ENCODE measurements at regions not wholly inside any gene's neighbourhood (a gene's known extent, or its start where the extent isn't known, plus 50 kb on each side); places are given as distances from the start of the nearest gene placed in this dataset.

- no TSS peak for BruUV-seq (replicated peaks)
- Histone ChIP-seq H3K4me1 (ENCODE audit: insufficient read depth, low read length) (no peaks in the 10 kb centered on the region), H3K4me2 (ENCODE audit: low read depth, low read length) (no peak overlapping the region), H3K9ac (ENCODE audit: insufficient read depth, low read depth, low read length) (no peak overlapping the region), H3K27me3 (ENCODE audit: control insufficient read depth in 1 of 2, insufficient read depth in 2 of 2, low read length in 2 of 2) (0 out of 5 replicates have a peak, but pooled peaks cover 0 to 5% of the 10 kb centered on the region in 2 experiments), H3K36me3 (replicated peaks in 1 of 2; ENCODE audit: control insufficient read depth in 1 of 2, insufficient read depth in 2 of 2, low read length in 2 of 2) (no peaks in the 10 kb centered on the region), H4K20me1 (ENCODE audit: insufficient read depth, low read length) (no peaks in the 10 kb centered on the region), H2AFZ (ENCODE audit: low read length) (no peak overlapping the region), H3K9me3 (ENCODE audit: low read length) (no peaks in the 10 kb centered on the region; the same call in 1 of the 2 replicates), H3K27ac (ENCODE audit: extremely low read length, insufficient read depth, low read length) (no peak overlapping the region), H3K79me2 (ENCODE audit: insufficient read depth, low read length) (no peaks in the 10 kb centered on the region), H3K4me3 (replicated peaks in 1 of 3; ENCODE audit: insufficient read depth in 1 of 3, low read depth in 2 of 3, low read length in 3 of 3) (no peak overlapping the region)
- DNase-seq (ENCODE audit: low spot score) (no peak), ATAC-seq (no peak), FAIRE-seq (no peak)
- intact Hi-C loops (cut with micrococcal nuclease; ENCODE audit: unreplicated experiment) (no loop called here), in situ Hi-C loops (cut with HindIII; ENCODE audit: extremely low pct_ligation_motif_present, low pct_unique_long_range_greater_than_20kb) (no loop called here)
- no peak for TF ChIP-seq KAT2B (IDR thresholded peaks at IDR 0.05; ENCODE audit: borderline replicate concordance, low read depth, low read length)
- WGBS (ENCODE audit: low lambda C conversion rate): 19% methylated on average over 5 of the region's 5 CpGs
- ChIA-PET CTCF (ENCODE audit: low intra/inter-chr PET ratio, low total read pairs) (no interaction called here), POLR2A (no interaction called here)
Measured at GRCh38 chr20:43341511-43341910, 116.2 kb upstream of the SRSF6 start.

DNA sequence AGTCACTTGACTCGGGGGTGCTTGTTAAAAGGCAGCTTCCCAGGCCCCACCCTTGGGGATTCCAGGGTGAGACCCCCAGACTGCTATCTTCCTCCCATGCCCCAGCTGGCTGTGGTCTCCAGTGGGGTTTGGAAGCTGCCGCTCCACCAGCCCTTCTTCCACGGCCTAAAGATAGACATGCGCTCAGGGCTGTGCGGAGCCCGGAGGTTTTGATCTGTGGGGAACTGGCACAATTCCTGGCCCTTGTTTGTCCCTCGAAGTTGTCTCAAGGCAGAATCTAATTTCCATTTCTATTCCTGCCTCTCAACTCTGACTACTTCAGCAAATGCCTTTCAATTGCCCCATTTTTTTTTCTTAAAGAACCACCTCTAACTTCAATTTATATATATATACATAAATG lies 120.7 kb upstream of the SRSF6 start:
- H3K36me3 ChIP-seq (replicated peaks in 1 of 2; ENCODE audit: control insufficient read depth in 1 of 2, insufficient read depth in 2 of 2, low read length in 2 of 2): no peaks in the 10 kb centered on the region
- no peaks in the 10 kb centered on the region; a peak in 1 of 5 replicates for H3K27me3 ChIP-seq (ENCODE audit: control insufficient read depth in 1 of 2, insufficient read depth in 2 of 2, low read length in 2 of 2)
- TF ChIP-seq MEIS2 (CRISPR knock-in tag; IDR thresholded peaks at IDR 0.05) (no peak), THYN1 (CRISPR knock-in tag; IDR thresholded peaks at IDR 0.05; ENCODE audit: borderline replicate concordance, low read depth) (no peak), SNRNP70 (IDR thresholded peaks at IDR 0.05; ENCODE audit: low read depth, low read length) (no peak), ZNF558 (CRISPR knock-in tag; IDR thresholded peaks at IDR 0.05; ENCODE audit: borderline replicate concordance) (no peak)
- FAIRE-seq (no peak), ATAC-seq (no peak), DNase-seq (ENCODE audit: low spot score) (no peak)
- H3K4me1 ChIP-seq (ENCODE audit: insufficient read depth, low read length): no peaks in the 10 kb centered on the region
- ChIA-PET CTCF (ENCODE audit: low intra/inter-chr PET ratio, low total read pairs) (no interaction called here), POLR2A (no interaction called here)
- H3K4me3 ChIP-seq (replicated peaks in 1 of 3; ENCODE audit: insufficient read depth in 1 of 3, low read depth in 2 of 3, low read length in 3 of 3): no peak overlapping the region
- no peak overlapping the region for H3K4me2 ChIP-seq (ENCODE audit: low read depth, low read length)
- H3K9ac ChIP-seq (ENCODE audit: insufficient read depth, low read depth, low read length): no peak overlapping the region
- H3K27ac ChIP-seq (ENCODE audit: extremely low read length, insufficient read depth, low read length): no peak overlapping the region
- H4K20me1 ChIP-seq (ENCODE audit: insufficient read depth, low read length): no peaks in the 10 kb centered on the region
- 56% methylated on average over 7 of the region's 7 CpGs for WGBS (ENCODE audit: low lambda C conversion rate)
- peaks cover 20% of the 10 kb centered on the region for H3K9me3 ChIP-seq (ENCODE audit: low read length)
- no TSS peak for BruUV-seq (replicated peaks)
- H3K79me2 ChIP-seq (ENCODE audit: insufficient read depth, low read length): no peaks in the 10 kb centered on the region
- H2AFZ ChIP-seq (ENCODE audit: low read length): no peak overlapping the region
- in situ Hi-C loops (cut with HindIII; ENCODE audit: extremely low pct_ligation_motif_present, low pct_unique_long_range_greater_than_20kb): no loop called here
- intact Hi-C loops (cut with micrococcal nuclease; ENCODE audit: unreplicated experiment): no loop called here

Measured in HepG2 (cell line).